ENCODE measurements at regions not wholly inside any gene's neighbourhood (a gene's known extent, or its start where the extent isn't known, plus 50 kb on each side); places are given as distances from the start of the nearest gene placed in this dataset.

- TF ChIP-seq POLR2A (IDR thresholded peaks at IDR 0.05), result no peak
- TF ChIP-seq CTCF (IDR thresholded peaks at IDR 0.05), result no peak
- no peak for TF ChIP-seq POLR2AphosphoS5 (IDR thresholded peaks at IDR 0.05; ENCODE audit: insufficient read depth in 1 of 2, low read depth in 1 of 2)
- no peaks in the 10 kb centered on the region for H3K27me3 ChIP-seq
- H3K4me3 ChIP-seq, result no peak overlapping the region
- no peaks in the 10 kb centered on the region for H3K36me3 ChIP-seq
- intact Hi-C loops (cut with DNase I), result no loop called here
- H3K9me3 ChIP-seq, result no peaks in the 10 kb centered on the region
- H3K27ac ChIP-seq, result no peak overlapping the region
- no peak for DNase-seq (ENCODE audit: extremely low spot score in 2 of 2)
- H3K4me1 ChIP-seq, result no peaks in the 10 kb centered on the region
Observed at GRCh38 chr1:38191461-38191860, 144.9 kb upstream of the POU3F1 start.

- H3K27me3 ChIP-seq, result no peaks in the 10 kb centered on the region
- no peaks in the 10 kb centered on the region for H3K4me1 ChIP-seq
- H3K27ac ChIP-seq, result no peak overlapping the region
- H3K36me3 ChIP-seq, result no peaks in the 10 kb centered on the region
- TF ChIP-seq POLR2AphosphoS5 (IDR thresholded peaks at IDR 0.05; ENCODE audit: insufficient read depth in 1 of 2, low read depth in 1 of 2) (no peak), POLR2A (IDR thresholded peaks at IDR 0.05) (no peak), CTCF (IDR thresholded peaks at IDR 0.05) (no peak)
- DNase-seq (ENCODE audit: extremely low spot score in 2 of 2), result no peak
- no peaks in the 10 kb centered on the region for H3K9me3 ChIP-seq
- intact Hi-C loops (cut with DNase I), result no loop called here
- no peak overlapping the region for H3K4me3 ChIP-seq
Observed at GRCh38 chr1:38190983-38191382, 144.4 kb upstream of the POU3F1 start.

GRCh38 chr1:38187552-38187951 is 141.0 kb upstream of the POU3F1 start:
- no peaks in the 10 kb centered on the region for H3K4me1 ChIP-seq
- H3K4me3 ChIP-seq, result no peak overlapping the region
- H3K9me3 ChIP-seq, result no peaks in the 10 kb centered on the region
- DNase-seq (ENCODE audit: extremely low spot score in 2 of 2), result no peak
- H3K27ac ChIP-seq, result no peak overlapping the region
- TF ChIP-seq POLR2A (IDR thresholded peaks at IDR 0.05) (no peak), CTCF (IDR thresholded peaks at IDR 0.05) (no peak), POLR2AphosphoS5 (IDR thresholded peaks at IDR 0.05; ENCODE audit: insufficient read depth in 1 of 2, low read depth in 1 of 2) (no peak)
- no peaks in the 10 kb centered on the region for H3K27me3 ChIP-seq
- intact Hi-C loops (cut with DNase I), result no loop called here
- H3K36me3 ChIP-seq, result no peaks in the 10 kb centered on the region

GRCh38 chr1:38186566-38186965 is 140.0 kb upstream of the POU3F1 start:
- Histone ChIP-seq H3K27ac (no peak overlapping the region), H3K4me1 (no peaks in the 10 kb centered on the region), H3K27me3 (no peaks in the 10 kb centered on the region), H3K9me3 (no peaks in the 10 kb centered on the region), H3K36me3 (no peaks in the 10 kb centered on the region), H3K4me3 (no peak overlapping the region)
- TF ChIP-seq POLR2A (IDR thresholded peaks at IDR 0.05) (no peak), CTCF (IDR thresholded peaks at IDR 0.05) (no peak), POLR2AphosphoS5 (IDR thresholded peaks at IDR 0.05; ENCODE audit: insufficient read depth in 1 of 2, low read depth in 1 of 2) (no peak)
- no peak for DNase-seq (ENCODE audit: extremely low spot score in 2 of 2)
- intact Hi-C loops (cut with DNase I), result no loop called here

- no peak overlapping the region for H3K4me3 ChIP-seq
- no peak for TF ChIP-seq POLR2A (IDR thresholded peaks at IDR 0.05)
- no peak for TF ChIP-seq CTCF (IDR thresholded peaks at IDR 0.05)
- no peak for TF ChIP-seq POLR2AphosphoS5 (IDR thresholded peaks at IDR 0.05; ENCODE audit: insufficient read depth in 1 of 2, low read depth in 1 of 2)
- H3K27ac ChIP-seq, result no peak overlapping the region
- no peak for DNase-seq (ENCODE audit: extremely low spot score in 2 of 2)
- H3K36me3 ChIP-seq, result no peaks in the 10 kb centered on the region
- H3K9me3 ChIP-seq, result no peaks in the 10 kb centered on the region
- intact Hi-C loops (cut with DNase I), result no loop called here
- H3K4me1 ChIP-seq, result no peaks in the 10 kb centered on the region
- no peaks in the 10 kb centered on the region for H3K27me3 ChIP-seq
Observed at GRCh38 chr1:38185913-38186312, 139.3 kb upstream of the POU3F1 start.

Data from vagina (tissue), 2 donors.